Smooth muscle cell (in vitro differentiated cells): ENCODE measurements at regions not wholly inside any gene's neighbourhood (a gene's known extent, or its start where the extent isn't known, plus 50 kb on each side); places are given as distances from the start of the nearest gene placed in this dataset.
A peak's percentile ranks its signal among the peaks of the same experiment; 100 is the strongest.

ENCODE experiments used
- DNase-seq: peaks from one replicate; lab custom pipeline; 2025; ENCODE audit not compliant: unreplicated experiment; lab: John Stamatoyannopoulos, UW
- H2AFZ ChIP-seq: fragments of 200-600 bp; sonication (generic); 2 replicates; pipeline ENCODE4 v1.6.0; 2016; ENCODE audit warnings: antibody characterized with exemption, low read depth, mild to moderate bottlenecking
- H3F3A ChIP-seq: fragments of 200-600 bp; sonication (generic); 2 replicates; pipeline ENCODE4 v1.6.0; 2017; ENCODE audit warnings: antibody characterized with exemption, low read depth
- H3K27ac ChIP-seq: fragments of 200-600 bp; sonication (generic); 2 replicates; pipeline ENCODE4 v1.5.1; 2016; ENCODE audit warnings: low read depth, mild to moderate bottlenecking
- H3K27me3 ChIP-seq: fragments of 200-600 bp; sonication (generic); 2 replicates; pipeline ENCODE4 v1.6.1; 2016; ENCODE audit warnings: low read depth, mild to moderate bottlenecking
- H3K36me3 ChIP-seq: fragments of 200-600 bp; sonication (generic); 2 replicates; pipeline ENCODE4 v1.5.1; 2016; ENCODE audit warnings: low read depth
- H3K4me1 ChIP-seq: fragments of 200-600 bp; sonication (generic); 2 replicates; pipeline ENCODE4 v1.5.1; 2016; ENCODE audit warnings: low read depth
- H3K4me2 ChIP-seq: fragments of 200-600 bp; sonication (generic); 2 replicates; pipeline ENCODE4 v1.6.0; 2016; ENCODE audit warnings: mild to moderate bottlenecking
- H3K4me3 ChIP-seq: fragments of 200-600 bp; sonication (generic); 2 replicates; pipeline ENCODE4 v1.5.1; 2016; ENCODE audit warnings: mild to moderate bottlenecking
- H3K79me2 ChIP-seq: fragments of 200-600 bp; sonication (generic); 2 replicates; pipeline ENCODE4 v1.6.0; 2016; ENCODE audit warnings: low read depth, mild to moderate bottlenecking
- H3K9ac ChIP-seq: fragments of 200-600 bp; sonication (generic); 2 replicates; pipeline ENCODE4 v1.6.0; 2016; ENCODE audit warnings: low read depth
- H3K9me3 ChIP-seq: fragments of 200-600 bp; sonication (generic); replicated peaks from 2 replicates; pipeline ENCODE4 v1.5.1; 2016; ENCODE audit warnings: low read depth
- H4K20me1 ChIP-seq: fragments of 200-600 bp; sonication (generic); 2 replicates; pipeline ENCODE4 v1.6.0; 2016; ENCODE audit warnings: low read depth
- CTCF ChIP-seq: fragments of 200-600 bp; sonication (generic); IDR thresholded peaks from 2 replicates; pipeline ENCODE4 v1.5.1; 2017; ENCODE audit warnings: borderline replicate concordance, mild to moderate bottlenecking, antibody characterized with exemption; ENCODE audit not compliant: insufficient read depth, poor library complexity, severe bottlenecking
- WGBS: methylation state at CpG from one replicate; pipeline ENCODE4 v1.1.7; 2016; ENCODE audit warnings: low lambda C conversion rate; 5-methylcytosine and 5-hydroxymethylcytosine counted together

- H3K27me3 ChIP-seq, result no peaks in the 10 kb centered on the region
- WGBS, result 30% methylated on average over 4 of the region's 4 CpGs
- DNase-seq, result no peak
- no peaks in the 10 kb centered on the region for H3F3A ChIP-seq
- H3K4me1 ChIP-seq, result no peaks in the 10 kb centered on the region
- H3K9ac ChIP-seq, result no peak overlapping the region
- H3K36me3 ChIP-seq, result no peaks in the 10 kb centered on the region
- no peaks in the 10 kb centered on the region for H3K79me2 ChIP-seq
- no peaks in the 10 kb centered on the region for H3K9me3 ChIP-seq
- no peak overlapping the region for H3K4me3 ChIP-seq
- no peak overlapping the region for H2AFZ ChIP-seq
- no peak overlapping the region for H3K4me2 ChIP-seq
- H4K20me1 ChIP-seq, result no peaks in the 10 kb centered on the region
- no peak overlapping the region for H3K27ac ChIP-seq
- TF ChIP-seq CTCF, result peak; percentile 49
Observed at GRCh38 chr13:70310396-70311119, 202.3 kb upstream of the KLHL1 start.

- peaks cover 9% of the 10 kb centered on the region for H3K9me3 ChIP-seq
- H3K4me3 ChIP-seq, result no peak overlapping the region
- no peak for TF ChIP-seq CTCF
- no peaks in the 10 kb centered on the region for H3K4me1 ChIP-seq
- DNase-seq, result no peak
- H3K27me3 ChIP-seq, result no peaks in the 10 kb centered on the region
- H3K4me2 ChIP-seq, result no peak overlapping the region
- no peaks in the 10 kb centered on the region for H4K20me1 ChIP-seq
- H3K36me3 ChIP-seq, result no peaks in the 10 kb centered on the region
- H3K27ac ChIP-seq, result no peak overlapping the region
- no peak overlapping the region for H2AFZ ChIP-seq
- H3K79me2 ChIP-seq, result no peaks in the 10 kb centered on the region
- WGBS, result 91% methylated on average over 12 of the region's 12 CpGs
- no peak overlapping the region for H3K9ac ChIP-seq
- no peaks in the 10 kb centered on the region for H3F3A ChIP-seq
Observed at GRCh38 chr13:70297189-70297616, 189.0 kb upstream of the KLHL1 start.

DNA sequence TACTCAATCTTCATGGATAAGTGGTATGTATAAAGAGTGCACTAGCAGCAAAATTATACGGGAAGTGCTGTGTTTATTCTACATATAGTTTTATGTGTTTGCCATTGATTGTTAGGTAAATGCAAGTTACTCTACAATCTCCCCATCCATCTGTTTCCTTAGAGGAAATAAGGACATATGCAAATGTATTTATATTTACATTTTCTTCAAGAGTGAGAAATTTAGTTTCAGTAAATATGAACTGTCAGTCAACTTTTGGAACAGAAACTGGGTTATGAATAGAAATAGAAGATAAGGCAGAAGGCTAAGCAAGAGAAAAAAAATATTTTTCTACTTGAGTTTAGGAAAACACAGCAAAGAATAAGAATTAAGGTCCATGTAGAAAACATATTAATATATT, 176.1 kb upstream of the KLHL1 start:
- H3K27ac ChIP-seq, result no peak overlapping the region
- DNase-seq, result no peak
- no peaks in the 10 kb centered on the region for H3K36me3 ChIP-seq
- WGBS, result 89% methylated on average over 1 of the region's 1 CpG
- H3K4me3 ChIP-seq, result no peak overlapping the region
- H3K9me3 ChIP-seq, result no peaks in the 10 kb centered on the region
- H3F3A ChIP-seq, result no peaks in the 10 kb centered on the region
- no peaks in the 10 kb centered on the region for H3K27me3 ChIP-seq
- H3K4me2 ChIP-seq, result no peak overlapping the region
- H3K4me1 ChIP-seq, result no peaks in the 10 kb centered on the region
- no peaks in the 10 kb centered on the region for H3K79me2 ChIP-seq
- H4K20me1 ChIP-seq, result no peaks in the 10 kb centered on the region
- no peak overlapping the region for H3K9ac ChIP-seq
- no peak overlapping the region for H2AFZ ChIP-seq
- no peak for TF ChIP-seq CTCF

DNA sequence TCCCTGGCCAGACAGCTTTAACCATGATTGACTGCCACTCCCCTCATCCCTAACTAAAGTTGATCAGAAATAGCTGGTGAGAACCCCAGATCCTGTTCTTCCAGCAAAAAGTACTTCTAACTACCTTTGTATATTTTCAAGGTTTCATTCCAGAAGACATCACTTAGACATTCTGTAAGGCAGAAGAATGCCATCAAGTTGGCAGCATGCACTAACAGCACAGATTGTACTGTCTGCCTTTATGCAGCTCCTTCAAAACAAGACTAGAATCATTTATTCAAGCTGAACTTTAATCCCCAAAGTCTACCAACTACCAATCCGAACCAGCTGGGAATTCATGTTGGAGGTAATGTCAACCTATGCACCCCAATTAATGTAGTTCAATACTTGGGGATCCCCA, 167.6 kb upstream of the KLHL1 start:
- no peak overlapping the region for H3K27ac ChIP-seq
- no peaks in the 10 kb centered on the region for H3K27me3 ChIP-seq
- no peak overlapping the region for H2AFZ ChIP-seq
- no peaks in the 10 kb centered on the region for H3K4me1 ChIP-seq
- H3K4me3 ChIP-seq, result no peak overlapping the region
- DNase-seq, result no peak
- no peaks in the 10 kb centered on the region for H3K9me3 ChIP-seq
- H4K20me1 ChIP-seq, result no peaks in the 10 kb centered on the region
- 64% methylated on average over 1 of the region's 1 CpG for WGBS
- TF ChIP-seq CTCF, result no peak
- H3K4me2 ChIP-seq, result no peak overlapping the region
- no peaks in the 10 kb centered on the region for H3K36me3 ChIP-seq
- no peak overlapping the region for H3K9ac ChIP-seq
- no peaks in the 10 kb centered on the region for H3F3A ChIP-seq
- H3K79me2 ChIP-seq, result no peaks in the 10 kb centered on the region
